NCI-H2107 treated with DMSO at 0.1 percent for 48 hours (cell line): ENCODE measurements at regions not wholly inside any gene's neighbourhood (a gene's known extent, or its start where the extent isn't known, plus 50 kb on each side); places are given as distances from the start of the nearest gene placed in this dataset.

ENCODE experiments used
- DNase-seq: peaks from one replicate; lab custom pipeline; 2025; ENCODE audit not compliant: unreplicated experiment; lab: John Stamatoyannopoulos, UW

DNA sequence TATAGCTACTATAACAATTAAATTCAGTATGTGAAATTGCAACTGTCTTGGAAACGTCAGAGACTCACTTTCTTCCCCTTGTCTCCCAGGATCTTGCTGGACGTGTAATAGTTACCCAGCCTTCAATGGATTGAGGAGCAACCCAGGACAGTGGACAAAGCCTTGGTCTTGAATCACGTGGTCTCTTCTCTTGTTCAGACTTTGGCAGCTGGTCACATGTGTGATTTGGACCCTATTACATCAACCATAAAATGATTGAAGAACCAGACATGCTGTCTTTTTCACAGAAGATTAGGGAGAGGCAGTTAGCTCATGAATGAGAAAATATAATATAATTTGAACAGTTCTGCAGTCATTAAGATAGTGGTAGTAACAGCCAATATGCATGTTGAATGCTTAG is 1085.5 kb upstream of the RBFOX1 start:
- no peak for DNase-seq

DNA sequence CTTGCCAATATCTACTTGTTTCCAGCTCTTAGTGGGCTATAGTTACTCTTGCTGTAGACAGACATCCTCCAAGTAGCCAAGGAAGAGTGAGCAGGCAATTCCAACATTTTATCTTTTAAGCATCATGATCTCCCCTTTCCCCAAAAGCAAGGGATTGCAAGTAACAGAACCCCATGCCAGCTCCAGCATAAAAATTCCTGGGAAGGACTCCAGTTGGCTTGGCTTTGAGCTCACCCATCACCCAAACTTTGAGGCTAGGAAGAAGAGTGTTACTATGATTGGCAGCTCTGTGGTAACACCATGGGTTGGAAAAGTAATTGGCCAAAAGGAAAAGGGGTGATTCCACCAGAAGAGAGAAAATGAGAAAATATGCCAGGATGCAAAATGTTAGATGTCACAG is 1086.4 kb upstream of the RBFOX1 start:
- DNase-seq = no peak

DNA sequence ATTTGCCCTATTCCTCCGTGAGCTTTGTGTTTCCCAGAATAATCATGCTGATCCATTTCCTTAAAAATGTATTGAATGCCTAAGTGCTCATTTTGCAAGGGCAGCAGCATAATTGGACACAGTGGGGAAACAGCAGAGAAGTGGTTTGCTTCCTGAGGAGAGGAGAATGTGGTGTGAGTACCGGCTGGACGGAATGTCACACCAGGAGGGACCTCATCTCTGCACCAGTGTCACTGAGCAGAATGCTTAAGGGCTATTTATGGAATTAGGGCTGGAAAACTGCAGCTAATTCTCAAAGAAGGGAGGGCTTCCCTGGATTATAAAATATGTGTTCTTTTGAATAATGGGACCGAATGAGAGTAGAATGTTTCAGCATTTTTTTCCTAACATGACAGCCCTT is 1100.6 kb upstream of the RBFOX1 start:
- DNase-seq = no peak

DNA sequence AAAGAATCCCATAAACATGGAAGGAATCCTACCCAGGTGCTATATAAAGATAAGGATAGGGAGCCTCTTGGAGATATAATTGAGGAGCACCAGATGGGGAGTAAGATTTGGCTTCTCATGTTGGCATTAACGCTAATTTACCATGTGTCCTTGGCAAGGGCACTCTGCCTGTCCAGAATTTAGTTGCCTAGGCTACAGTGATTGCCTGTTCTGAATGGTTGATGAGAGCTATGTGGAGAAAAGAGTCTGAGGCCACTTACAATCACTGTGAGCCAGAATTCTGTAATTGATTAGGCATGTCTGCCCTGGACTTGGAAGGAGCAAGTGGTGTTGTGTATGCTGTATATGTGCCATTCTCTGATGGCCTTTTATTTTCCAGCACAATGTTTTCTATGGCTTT is 1101.2 kb upstream of the RBFOX1 start:
- DNase-seq = no peak

DNA sequence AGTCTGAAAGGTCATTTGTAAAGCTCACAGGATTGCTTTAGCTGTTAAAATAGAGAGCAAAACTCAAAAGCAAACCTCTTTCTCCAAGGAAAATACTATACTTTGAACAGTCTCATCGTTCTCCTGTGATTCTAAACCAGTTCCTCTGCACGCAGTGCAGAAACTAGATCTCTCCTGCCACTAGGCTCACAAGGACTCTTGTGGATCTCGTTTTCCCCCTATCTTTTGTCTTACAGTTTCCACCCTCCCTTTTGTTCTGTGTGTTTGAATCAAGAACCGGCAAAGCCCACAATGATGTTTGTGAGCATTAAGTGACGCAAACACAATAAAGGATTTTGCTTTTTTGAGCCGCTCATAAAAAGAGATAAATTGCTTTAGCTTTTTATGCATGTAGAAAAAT is 1103.5 kb upstream of the RBFOX1 start:
- DNase-seq = no peak

DNA sequence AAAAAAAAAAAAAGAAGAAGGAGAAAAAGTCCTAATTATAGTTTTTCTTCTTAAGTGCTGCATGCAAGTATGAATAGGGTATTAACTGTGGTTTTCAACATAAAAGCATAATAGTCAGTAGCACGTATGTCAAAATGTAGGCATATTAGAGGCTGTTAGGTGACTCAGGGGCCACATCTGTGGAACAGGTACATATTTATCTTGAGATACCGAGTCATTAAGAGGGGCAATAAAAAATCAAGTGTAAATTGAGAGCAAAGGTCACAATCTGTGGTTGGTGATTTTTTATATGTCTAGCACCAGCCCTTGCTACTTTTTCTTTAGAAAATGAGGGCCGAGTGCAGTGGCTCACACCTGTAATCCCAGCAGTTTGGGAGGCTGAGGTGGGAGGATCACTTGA is 1113.8 kb upstream of the RBFOX1 start:
- no peak for DNase-seq

DNA sequence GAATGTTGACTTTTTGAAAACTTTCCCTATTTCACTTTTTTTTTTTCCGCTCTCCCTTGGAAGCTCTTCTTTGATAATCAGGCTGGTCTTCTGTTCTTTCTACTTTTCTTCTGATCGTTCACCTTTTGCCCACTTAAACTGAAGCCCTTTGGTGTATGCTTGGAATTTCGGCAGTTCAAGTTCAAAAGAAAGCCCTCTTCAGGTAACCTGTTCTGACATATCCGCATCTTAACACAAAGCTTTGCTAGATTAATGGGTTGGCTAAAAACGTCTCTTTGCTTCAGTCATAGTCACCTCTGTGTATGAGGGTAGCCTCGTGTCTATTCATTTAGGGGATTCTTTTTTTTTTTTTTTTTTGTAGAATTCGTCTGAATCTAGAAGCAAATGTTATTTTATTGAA is 1115.8 kb upstream of the RBFOX1 start:
- no peak for DNase-seq

DNA sequence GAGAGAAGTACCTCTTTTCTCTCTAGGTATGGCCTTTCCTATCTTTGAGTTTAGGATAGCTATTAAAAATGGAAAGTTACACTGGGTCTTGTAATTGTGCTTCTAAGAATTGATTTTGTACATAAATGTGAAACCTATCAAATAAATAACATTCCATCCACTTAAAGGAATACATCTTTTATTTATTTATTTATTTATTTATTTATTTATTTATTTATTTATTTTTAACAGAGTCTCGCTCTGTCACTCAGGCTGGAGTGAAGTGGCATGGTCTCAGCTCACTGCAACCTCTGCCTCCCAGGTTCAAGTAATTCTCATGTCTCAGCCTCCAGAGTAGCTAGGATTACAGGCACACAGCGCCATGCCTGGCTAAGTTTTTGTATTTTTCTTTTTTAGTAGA is 1114.0 kb upstream of the EEF2KMT start:
- no peak for DNase-seq

DNA sequence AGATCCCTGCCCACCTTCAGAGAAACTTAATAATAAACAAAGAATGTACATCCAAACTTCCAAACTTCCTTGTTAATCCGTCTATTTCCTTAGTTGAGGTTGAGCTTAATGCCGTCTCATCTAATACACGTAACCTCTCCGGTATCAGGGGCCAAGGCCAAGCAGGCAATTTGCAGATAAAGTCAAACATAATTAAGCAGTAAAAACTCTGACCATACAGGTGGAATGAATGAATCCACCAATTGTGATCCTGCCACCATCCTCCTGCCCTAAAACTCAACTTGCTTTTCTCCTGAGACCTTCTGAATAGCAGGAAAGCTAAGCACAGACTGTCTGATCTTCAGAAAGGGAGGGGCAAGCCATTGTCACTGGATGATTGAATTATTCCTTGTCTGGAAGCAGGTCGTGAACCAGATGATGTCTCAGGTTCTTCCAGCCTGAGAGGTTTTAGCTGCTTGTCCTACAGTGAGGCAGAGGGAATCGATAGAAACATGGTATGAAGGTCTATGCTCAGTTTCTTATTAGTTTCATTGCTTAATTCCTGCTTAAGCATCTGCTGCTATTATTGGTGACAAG is 1111.8 kb upstream of the EEF2KMT start:
- no peak for DNase-seq

DNA sequence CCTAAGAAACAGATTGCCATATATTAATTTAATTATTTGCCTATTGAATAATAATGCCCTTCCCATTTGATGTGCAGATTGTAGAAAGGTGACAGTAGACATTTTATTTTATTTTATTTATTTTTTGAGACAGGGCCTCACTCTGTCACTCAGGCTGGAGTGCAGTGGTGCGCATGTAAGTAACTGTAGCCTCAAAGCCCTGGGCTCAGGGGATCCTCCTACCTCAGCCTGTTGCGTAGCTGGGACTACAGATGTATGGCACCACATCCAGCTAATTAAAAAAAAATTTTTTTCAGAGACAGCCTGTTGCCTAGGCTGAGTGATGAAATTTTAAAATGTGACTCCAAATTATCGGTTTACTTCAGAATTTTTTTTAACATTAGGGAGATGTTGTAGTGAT is 1110.0 kb upstream of the EEF2KMT start:
- no peak for DNase-seq

DNA sequence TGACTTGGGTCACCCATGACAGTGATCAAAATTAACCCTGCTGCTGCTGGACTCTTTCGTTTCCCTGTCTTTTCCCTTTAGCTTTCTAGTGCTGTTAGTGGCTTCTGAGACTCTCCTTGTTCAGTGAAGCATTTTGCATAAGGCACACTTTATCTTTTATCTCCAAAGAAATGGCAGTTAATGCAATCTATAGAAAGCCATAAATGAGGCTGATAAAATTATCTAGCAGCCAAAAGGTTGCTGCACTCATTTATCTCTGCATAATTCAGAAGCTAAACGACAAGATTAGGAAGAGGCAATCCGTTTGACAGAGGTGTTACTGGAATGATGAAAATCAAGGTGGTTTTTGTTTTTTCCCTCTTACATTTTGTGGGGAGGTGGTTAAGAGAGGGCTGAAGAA is 1109.5 kb upstream of the EEF2KMT start:
- no peak for DNase-seq

DNA sequence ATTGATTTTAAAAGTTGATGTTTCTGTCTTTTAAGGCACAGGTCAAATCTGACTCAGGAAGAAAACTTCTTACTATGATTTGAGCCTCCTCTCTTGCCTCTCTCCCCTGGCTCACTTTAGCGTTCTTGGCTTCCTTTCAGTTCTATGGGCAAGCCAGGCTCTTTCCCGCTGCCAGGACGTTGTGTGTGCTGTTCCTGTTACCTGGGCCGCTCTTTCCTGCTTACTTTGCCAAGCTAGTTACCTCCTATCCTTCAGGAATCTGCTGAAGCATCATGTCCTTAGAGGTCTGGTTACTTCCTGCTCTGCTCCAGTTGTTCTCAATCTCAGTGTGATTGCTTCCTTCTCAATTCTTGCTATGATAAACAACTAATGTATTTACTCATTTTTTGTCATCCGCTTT is 1108.5 kb upstream of the EEF2KMT start:
- DNase-seq = no peak

DNA sequence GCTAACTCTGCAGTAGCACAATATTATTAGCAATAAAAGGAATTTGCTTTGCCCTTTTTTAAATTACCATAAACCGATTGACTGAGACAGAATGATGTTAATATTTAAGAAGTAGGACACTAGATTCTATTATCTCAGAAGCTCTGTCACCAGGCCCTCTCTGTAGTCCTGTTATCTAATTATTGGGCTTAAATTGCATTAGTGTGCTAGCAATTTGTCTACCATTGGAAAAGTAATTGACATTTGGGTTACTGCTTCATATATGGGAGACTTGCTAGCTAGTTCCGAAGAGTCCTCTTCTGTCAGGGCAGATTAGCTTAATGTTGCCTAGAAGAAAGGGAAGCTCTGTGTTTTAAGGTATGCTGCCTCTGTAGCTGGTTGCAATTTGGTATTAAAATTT is 1107.3 kb upstream of the EEF2KMT start:
- no peak for DNase-seq

DNA sequence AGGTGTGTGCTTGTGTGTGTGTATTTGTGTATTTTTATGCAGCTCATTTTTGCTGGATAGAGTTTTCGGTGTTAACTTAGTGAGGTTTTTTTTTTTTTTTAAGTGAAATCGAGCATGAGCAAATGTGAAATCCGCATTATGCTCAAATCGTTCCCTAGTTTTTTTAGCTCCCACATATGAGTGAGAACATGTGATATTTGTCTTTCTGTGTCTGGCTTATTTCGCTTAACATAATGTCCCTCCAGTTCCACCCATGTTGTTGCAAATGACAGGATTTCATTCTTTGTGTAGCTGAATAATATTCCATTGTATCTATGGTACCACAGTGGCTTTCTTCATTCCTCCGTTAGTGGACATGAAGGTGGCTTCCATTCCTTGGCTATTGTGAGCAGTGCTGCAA is 1103.3 kb upstream of the EEF2KMT start:
- DNase-seq = no peak

DNA sequence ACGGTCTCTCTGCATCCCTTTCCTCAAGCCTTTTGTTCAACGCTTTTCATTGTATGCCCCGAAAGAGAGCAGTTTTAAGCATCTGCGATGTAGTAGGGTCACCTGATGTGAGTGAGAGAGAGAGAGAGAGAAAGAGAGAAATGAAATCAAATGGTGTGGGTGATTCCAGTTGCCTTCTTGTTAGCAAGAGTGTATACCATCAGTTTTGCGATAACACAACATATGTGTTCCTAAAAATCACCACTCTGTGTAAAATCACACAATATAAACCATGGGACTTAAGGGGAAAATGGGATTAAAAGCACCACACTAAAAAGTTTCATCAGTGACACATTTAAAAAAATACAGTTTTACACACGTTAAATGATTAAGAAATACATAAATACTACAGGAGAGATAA is 1102.7 kb upstream of the EEF2KMT start:
- DNase-seq = no peak

DNA sequence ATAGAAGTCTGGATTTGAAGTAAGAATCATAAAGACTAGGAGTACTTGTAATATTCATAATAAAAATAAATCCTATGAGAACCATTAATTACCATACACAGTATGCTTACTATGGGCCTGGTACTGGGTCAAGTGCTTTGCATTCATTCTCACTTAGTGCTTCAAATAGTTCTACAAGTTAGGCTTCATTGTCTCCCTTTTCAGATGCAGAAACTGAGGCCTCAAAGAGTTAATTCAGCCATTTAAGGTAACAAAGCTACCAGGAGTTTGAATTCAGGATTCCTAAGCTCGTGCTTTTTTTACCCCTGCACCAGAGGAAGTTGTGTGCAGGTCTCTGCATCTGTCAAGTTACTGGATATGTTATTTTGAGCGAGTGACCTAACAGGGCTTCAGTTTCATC is 1098.4 kb upstream of the EEF2KMT start:
- DNase-seq = no peak

DNA sequence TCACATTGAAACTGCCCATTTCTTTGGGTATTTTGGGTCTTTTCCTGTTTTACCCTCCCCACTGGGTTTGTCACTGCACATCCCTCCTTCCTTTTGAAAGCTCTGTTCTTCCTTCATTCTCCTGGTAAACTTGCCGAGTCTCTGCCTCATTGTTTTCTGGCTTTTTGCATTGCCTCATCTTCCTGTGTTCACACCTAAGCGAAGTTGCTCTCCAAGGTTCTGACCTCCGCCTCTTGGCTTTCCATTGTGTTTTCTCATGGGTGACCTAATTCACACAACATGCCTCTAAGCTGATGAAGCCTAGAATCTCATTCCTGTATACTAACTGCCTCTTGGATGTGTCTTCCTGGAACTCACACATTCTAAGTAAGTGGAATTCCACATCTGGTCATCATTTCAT is 1096.1 kb upstream of the EEF2KMT start:
- no peak for DNase-seq

DNA sequence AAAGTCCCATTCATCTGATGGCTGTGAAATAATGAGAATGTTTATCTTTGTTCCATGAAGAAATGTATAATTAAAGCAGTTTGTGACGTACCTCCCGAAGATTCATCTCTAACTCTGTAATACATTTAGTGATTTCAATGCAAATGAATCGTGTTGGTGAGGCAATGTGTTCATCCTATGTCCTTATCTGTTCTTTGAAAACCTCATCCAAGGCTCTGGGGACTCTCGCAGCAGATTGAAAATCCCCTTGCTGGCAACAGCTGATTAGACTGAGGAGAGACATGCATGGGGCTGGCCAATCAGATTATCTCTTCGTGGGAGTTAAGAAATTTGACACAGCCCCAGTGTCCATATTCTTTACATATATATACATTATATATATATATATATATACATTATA is 1095.4 kb upstream of the EEF2KMT start:
- no peak for DNase-seq

DNA sequence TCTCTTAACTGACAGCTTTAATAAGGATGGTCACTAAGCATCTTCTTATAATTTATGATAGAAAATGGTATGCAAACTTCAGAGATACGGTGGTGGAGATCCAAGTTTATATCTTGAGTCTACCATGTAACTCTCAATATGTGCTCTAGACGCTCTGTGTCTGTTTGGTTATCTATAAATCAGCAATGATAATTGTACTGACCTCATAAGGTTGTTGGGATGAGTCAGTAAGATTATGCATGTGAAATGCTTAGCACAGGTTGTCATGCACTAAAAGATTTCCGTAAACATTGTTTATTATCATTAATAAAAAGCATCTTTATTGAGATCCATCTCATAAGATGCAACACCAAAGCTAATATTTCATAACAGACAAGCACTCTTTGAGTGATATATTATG is 1094.9 kb upstream of the EEF2KMT start:
- DNase-seq = no peak

DNA sequence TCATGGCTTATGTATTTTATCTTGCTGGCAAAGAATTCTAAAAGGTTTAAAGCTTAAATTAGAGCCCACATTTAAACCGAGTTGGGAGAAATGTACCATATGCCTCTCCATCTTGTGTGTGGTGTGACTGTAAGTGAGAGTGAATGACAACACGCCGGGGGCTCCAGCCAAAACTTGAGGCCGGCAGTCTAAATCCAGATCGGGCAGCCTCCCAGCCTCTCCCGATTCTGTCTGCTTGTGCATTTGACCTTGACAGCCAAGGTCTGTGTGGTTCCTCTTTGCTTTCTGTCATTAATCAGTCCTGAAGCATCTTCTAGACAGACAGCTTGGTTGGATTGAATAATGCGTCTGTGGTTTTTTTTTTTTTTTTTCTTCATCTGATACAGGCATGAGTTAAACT is 1093.2 kb upstream of the EEF2KMT start:
- DNase-seq = no peak

DNA sequence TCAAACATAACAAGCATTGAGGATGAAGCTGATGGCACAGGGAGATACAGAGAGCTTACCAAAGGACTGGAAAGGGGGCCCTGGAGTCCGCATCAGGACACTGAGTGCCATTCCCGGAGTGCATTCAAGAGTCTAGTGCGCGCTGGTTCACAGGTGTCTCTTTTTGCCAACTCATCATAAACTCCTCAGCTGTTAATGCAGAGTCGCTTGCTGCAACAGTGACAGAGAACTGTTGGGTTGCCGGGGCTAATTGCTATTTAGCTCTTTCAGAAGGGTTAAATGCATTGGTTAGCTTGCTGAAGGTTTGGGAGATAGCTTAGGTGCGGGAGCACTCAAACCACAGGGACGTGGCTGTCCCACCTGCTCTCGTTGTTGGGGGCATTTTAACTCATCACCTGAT is 1091.6 kb upstream of the EEF2KMT start:
- DNase-seq = no peak

DNA sequence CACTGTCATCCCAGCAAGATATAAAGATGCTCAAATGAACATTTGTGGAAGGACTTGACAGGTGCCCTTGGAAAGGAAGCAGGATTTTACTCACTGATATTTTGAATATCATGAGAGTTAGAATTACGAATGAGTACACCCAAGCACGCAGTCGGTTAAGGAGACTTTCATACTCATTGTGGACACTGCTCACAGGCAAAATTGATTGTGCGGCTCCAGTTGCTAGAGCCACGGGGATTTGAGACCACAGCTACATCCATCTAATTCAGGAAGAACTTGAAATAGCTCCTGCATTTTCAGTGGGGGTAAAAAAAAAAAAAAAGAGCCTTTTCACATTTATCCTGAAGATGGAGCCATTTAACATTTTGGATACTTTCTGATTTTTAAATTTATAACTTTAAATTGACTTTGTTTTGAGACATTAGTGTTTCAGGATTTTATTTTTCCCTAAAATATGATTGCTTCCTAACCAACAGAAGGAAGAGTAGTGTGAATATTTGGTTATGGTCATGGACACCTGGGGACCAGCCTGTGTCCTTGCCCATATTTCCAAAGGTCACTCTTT is 1080.1 kb upstream of the EEF2KMT start:
- DNase-seq = no peak

DNA sequence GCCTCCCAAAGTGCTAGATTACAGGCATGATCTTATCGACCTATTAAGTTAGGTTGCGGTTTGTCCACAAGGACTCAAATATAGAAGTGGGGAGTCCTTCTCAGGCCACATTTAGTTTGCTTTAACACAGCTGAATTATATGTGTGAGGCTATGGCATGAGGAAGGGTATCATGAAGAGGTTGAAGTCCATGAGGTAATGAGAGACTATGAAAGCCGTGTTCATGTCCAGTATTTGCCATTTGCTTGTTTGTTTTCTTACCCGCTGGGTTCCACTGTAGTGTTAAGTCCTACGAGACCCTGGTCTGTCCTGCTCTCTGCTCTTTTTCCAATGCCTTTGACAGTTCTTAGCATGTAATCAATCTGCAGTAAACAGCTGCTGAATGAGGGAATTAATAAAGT is 1072.4 kb upstream of the EEF2KMT start:
- no peak for DNase-seq
